RPMI8226 (cell line): ENCODE measurements at regions not wholly inside any gene's neighbourhood (a gene's known extent, or its start where the extent isn't known, plus 50 kb on each side); places are given as distances from the start of the nearest gene placed in this dataset.
"Not testable (repeated sequence)": the region's sequence is repeated elsewhere in the genome, so short reads cannot be mapped to it uniquely, and the experiment has no call there.

Source experiments
- DNase-seq: peaks from one replicate; pipeline ENCODE4 v3.0.0-alpha.2; 2015

GRCh38 chr6:74607934-74608333 lies 597.9 kb downstream of the COL12A1 start:
- DNase-seq = no peak

GRCh38 chr6:74607468-74607867 lies 598.4 kb downstream of the COL12A1 start:
- no peak for DNase-seq

GRCh38 chr6:74606582-74607071 lies 599.2 kb downstream of the COL12A1 start:
- DNase-seq = no peak

- no peak for DNase-seq
These were observed 599.8 kb downstream of the COL12A1 start for GRCh38 chr6:74605922-74606581.

- no peak for DNase-seq
These were observed 601.6 kb downstream of the COL12A1 start for GRCh38 chr6:74604279-74604678.

GRCh38 chr6:74603322-74604076 lies 602.4 kb downstream of the COL12A1 start:
- no peak for DNase-seq

GRCh38 chr6:74602206-74602605 lies 603.6 kb downstream of the COL12A1 start:
- no peak for DNase-seq

GRCh38 chr6:74598462-74599393 lies 607.1 kb downstream of the COL12A1 start:
- DNase-seq = no peak

GRCh38 chr6:74597840-74598239 lies 608.0 kb downstream of the COL12A1 start:
- no peak for DNase-seq

GRCh38 chr6:74597266-74597665 lies 608.6 kb downstream of the COL12A1 start:
- DNase-seq = no peak

- no peak for DNase-seq
These were observed 609.3 kb downstream of the COL12A1 start for GRCh38 chr6:74596588-74596987.

- not testable (repeated sequence) for DNase-seq
These were observed 611.5 kb downstream of the COL12A1 start for GRCh38 chr6:74594350-74594749.

GRCh38 chr6:74588094-74588832 lies 617.6 kb downstream of the COL12A1 start:
- no peak for DNase-seq

GRCh38 chr6:74587386-74587785 lies 618.5 kb downstream of the COL12A1 start:
- no peak for DNase-seq

- DNase-seq = no peak
These were observed 620.1 kb downstream of the COL12A1 start for GRCh38 chr6:74585753-74586152.

- no peak for DNase-seq
These were observed 624.2 kb downstream of the COL12A1 start for GRCh38 chr6:74581681-74582080.

GRCh38 chr6:74579794-74580193 lies 626.1 kb downstream of the COL12A1 start:
- no peak for DNase-seq

- DNase-seq = no peak
These were observed 626.8 kb downstream of the COL12A1 start for GRCh38 chr6:74579047-74579446.

- DNase-seq = no peak
These were observed 627.5 kb downstream of the COL12A1 start for GRCh38 chr6:74578339-74578738.

GRCh38 chr6:74577619-74578018 lies 628.2 kb downstream of the COL12A1 start:
- DNase-seq = no peak

- peak; percentile 12 for DNase-seq
These were observed 631.1 kb downstream of the COL12A1 start for GRCh38 chr6:74574794-74575193.

GRCh38 chr6:74573613-74574012 lies 632.2 kb downstream of the COL12A1 start:
- DNase-seq = no peak

- no peak for DNase-seq
These were observed 635.8 kb downstream of the COL12A1 start for GRCh38 chr6:74570044-74570443.
